DND-41 (cell line): ENCODE measurements at regions not wholly inside any gene's neighbourhood (a gene's known extent, or its start where the extent isn't known, plus 50 kb on each side); places are given as distances from the start of the nearest gene placed in this dataset.

Source experiments
- CTCF ChIP-seq: IDR thresholded peaks from 2 replicates; pipeline ENCODE4 v1.5.1; 2012; ENCODE audit warnings: borderline replicate concordance, low read length, moderate library complexity, mild to moderate bottlenecking; ENCODE audit not compliant: poor library complexity, severe bottlenecking; ENCODE audit errors: extremely low read depth
- EZH2 ChIP-seq: IDR thresholded peaks from 3 replicates; pipeline ENCODE4 v1.6.1; 2012; ENCODE audit warnings: borderline replicate concordance, low read depth, mild to moderate bottlenecking, moderate library complexity, low read length, inconsistent platforms; ENCODE audit not compliant: severe bottlenecking

GRCh38 chr14:99067927-99068326 lies 204.1 kb downstream of the BCL11B start:
- TF ChIP-seq CTCF (no peak), EZH2 (no peak)
